ENCODE measurements at regions not wholly inside any gene's neighbourhood (a gene's known extent, or its start where the extent isn't known, plus 50 kb on each side); places are given as distances from the start of the nearest gene placed in this dataset.
"Not testable (repeated sequence)": the region's sequence is repeated elsewhere in the genome, so short reads cannot be mapped to it uniquely, and the experiment has no call there.

DNA sequence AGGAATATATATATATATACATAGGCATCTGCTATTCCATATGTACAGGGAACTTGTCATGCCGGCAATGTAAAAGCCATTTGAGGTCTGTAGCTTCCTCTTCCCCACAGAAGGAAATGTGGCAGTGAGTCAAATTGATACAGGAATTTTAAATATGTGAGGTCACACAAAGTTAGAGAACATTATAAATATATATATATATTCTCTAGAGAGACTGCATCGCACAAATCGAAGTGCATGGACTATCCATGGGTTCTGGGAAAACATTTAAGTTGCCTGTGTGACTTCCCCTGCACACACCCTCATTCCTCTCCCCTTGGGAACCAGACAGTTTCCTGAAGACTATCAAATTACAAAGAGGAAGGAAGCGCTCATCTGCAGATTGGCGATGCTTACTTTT lies 100.9 kb upstream of the CCDC91 start:
- peaks cover 5% of the 10 kb centered on the region for H3K4me1 Mint-ChIP-seq
- H3K9me3 Mint-ChIP-seq, result no peaks in the 10 kb centered on the region
- no peaks in the 10 kb centered on the region for H3K36me3 Mint-ChIP-seq (ENCODE audit: low read depth)
- H3K27ac Mint-ChIP-seq (ENCODE audit: unreplicated experiment), result no peak overlapping the region
- no peak overlapping the region for H3K4me3 Mint-ChIP-seq
- DNase-seq (ENCODE audit: low read depth, low spot score), result no peak
- no peaks in the 10 kb centered on the region for H3K27me3 Mint-ChIP-seq (ENCODE audit: low read depth)
- TF ChIP-seq, protein P1, sequence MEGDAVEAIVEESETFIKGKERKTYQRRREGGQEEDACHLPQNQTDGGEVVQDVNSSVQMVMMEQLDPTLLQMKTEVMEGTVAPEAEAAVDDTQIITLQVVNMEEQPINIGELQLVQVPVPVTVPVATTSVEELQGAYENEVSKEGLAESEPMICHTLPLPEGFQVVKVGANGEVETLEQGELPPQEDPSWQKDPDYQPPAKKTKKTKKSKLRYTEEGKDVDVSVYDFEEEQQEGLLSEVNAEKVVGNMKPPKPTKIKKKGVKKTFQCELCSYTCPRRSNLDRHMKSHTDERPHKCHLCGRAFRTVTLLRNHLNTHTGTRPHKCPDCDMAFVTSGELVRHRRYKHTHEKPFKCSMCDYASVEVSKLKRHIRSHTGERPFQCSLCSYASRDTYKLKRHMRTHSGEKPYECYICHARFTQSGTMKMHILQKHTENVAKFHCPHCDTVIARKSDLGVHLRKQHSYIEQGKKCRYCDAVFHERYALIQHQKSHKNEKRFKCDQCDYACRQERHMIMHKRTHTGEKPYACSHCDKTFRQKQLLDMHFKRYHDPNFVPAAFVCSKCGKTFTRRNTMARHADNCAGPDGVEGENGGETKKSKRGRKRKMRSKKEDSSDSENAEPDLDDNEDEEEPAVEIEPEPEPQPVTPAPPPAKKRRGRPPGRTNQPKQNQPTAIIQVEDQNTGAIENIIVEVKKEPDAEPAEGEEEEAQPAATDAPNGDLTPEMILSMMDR (conservative IDR thresholded peaks at IDR 0.05), result no peak

DNA sequence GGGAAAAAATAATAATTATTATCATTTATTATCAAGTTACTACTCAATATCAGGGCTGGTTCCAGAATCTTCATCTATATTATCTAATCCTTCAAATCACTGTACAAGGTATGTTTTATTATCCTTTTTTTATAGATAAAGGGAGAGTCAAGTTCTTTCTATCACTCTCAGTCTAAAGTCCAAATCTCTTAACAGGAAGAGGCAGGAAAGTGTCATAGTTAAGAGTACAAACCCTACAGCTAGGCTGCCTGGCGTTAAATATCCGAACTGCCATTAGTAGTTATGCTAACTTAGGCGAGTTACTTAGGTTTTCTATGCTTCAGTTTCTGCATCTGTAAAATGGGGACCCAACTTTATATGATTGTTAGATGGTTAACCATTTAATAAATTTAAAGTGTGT lies 99.4 kb upstream of the CCDC91 start:
- TF ChIP-seq, protein P1 (conservative IDR thresholded peaks at IDR 0.05), result no peak
- H3K4me3 Mint-ChIP-seq, result no peak overlapping the region
- H3K36me3 Mint-ChIP-seq (ENCODE audit: low read depth), result no peaks in the 10 kb centered on the region
- DNase-seq (ENCODE audit: low read depth, low spot score), result no peak
- no peaks in the 10 kb centered on the region for H3K9me3 Mint-ChIP-seq
- H3K4me1 Mint-ChIP-seq, result peaks cover 5% of the 10 kb centered on the region
- H3K27me3 Mint-ChIP-seq (ENCODE audit: low read depth), result no peaks in the 10 kb centered on the region
- no peak overlapping the region for H3K27ac Mint-ChIP-seq (ENCODE audit: unreplicated experiment)

DNA sequence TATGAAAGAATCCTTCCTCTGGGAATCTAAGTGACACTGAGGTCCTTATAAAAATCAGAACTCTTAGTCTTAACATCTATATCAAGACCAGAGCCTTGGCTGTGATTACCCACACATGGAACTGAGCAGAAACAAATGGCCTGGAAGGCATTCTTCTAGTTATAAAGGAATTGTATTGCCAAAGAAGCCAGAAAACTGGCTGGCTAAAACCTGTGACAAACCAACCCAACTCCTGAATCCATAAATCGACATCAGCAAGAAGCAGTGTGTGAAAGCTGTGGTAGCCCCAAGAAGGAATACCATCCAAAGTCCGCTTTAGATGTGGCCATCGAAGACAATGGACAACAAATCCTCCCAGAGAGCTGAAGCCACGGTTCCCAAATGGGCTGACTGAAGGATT lies 97.9 kb upstream of the CCDC91 start:
- H3K27ac Mint-ChIP-seq (ENCODE audit: unreplicated experiment), result no peak overlapping the region
- H3K4me1 Mint-ChIP-seq, result peaks cover 5% of the 10 kb centered on the region
- H3K27me3 Mint-ChIP-seq (ENCODE audit: low read depth), result no peaks in the 10 kb centered on the region
- no peak overlapping the region for H3K4me3 Mint-ChIP-seq
- no peaks in the 10 kb centered on the region for H3K9me3 Mint-ChIP-seq
- no peak for DNase-seq (ENCODE audit: low read depth, low spot score)
- TF ChIP-seq, protein P1 (conservative IDR thresholded peaks at IDR 0.05), result no peak
- no peaks in the 10 kb centered on the region for H3K36me3 Mint-ChIP-seq (ENCODE audit: low read depth)

DNA sequence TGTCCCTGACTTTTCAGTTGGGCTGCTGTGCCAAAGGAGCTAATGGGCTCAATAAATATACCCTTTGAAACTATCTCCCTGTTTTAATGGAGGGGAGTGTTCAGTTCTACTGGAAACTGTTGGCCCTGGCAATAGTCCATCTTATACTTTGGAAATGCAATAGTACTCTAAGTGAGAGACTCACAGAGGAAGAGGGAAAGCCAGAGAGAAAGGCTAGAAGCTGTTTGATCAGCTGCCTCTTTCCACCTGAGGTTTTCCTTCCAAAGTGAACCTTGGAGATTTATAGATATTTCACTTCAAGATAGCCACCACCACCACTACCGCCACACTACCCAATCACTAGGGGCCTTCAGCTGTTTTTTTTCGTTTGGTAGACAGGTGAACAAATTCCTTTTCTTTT lies 93.6 kb upstream of the CCDC91 start:
- TF ChIP-seq, protein P1 (conservative IDR thresholded peaks at IDR 0.05), result no peak
- Mint-ChIP-seq H3K27me3 (ENCODE audit: low read depth) (no peaks in the 10 kb centered on the region), H3K4me3 (no peak overlapping the region), H3K27ac (ENCODE audit: unreplicated experiment) (no peak overlapping the region), H3K4me1 (no peaks in the 10 kb centered on the region), H3K36me3 (ENCODE audit: low read depth) (no peaks in the 10 kb centered on the region), H3K9me3 (no peaks in the 10 kb centered on the region)
- no peak for DNase-seq (ENCODE audit: low read depth, low spot score)

DNA sequence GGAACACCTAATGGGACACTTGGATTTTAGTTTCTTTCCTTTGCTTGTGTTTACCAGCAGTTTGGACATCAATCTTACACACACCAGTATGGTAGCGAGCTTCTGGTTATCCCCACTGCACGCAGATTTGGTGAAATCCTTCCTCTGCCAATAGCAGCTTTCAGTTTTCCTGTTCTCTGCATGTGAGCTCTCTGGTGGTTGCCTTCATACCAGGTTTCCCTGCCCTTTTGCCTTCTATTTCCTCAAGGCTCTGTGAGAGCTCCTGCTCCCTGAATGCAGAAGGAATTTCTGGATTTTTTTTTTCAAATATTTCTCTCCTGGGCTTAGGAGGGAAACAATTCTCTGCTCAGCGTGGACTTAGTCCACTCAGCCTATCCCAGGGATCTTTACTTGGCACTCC lies 93.0 kb upstream of the CCDC91 start:
- no peaks in the 10 kb centered on the region for H3K36me3 Mint-ChIP-seq (ENCODE audit: low read depth)

DNA sequence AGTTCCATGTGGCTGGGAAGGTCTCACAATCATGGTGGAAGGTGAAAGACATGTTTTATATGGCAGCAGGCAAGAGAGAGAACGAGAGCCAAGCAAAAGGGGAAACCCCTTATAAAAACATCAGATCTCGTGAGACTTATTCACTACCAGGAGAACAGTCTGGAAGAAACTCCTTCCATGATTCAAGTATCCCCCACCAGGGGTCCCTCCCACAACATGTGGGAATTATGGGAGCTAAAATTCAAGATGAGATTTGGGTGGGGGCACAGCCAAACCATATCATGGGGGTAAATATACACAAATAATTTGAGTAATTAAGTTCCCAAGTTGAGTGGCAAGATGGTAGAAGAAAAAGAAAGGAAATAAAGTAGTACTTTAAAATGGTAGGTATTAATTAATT lies 91.0 kb upstream of the CCDC91 start:
- not testable (repeated sequence) for H3K27me3 Mint-ChIP-seq (ENCODE audit: low read depth); DNase-seq (ENCODE audit: low read depth, low spot score); H3K9me3 Mint-ChIP-seq; H3K27ac Mint-ChIP-seq (ENCODE audit: unreplicated experiment); H3K4me1 Mint-ChIP-seq; H3K4me3 Mint-ChIP-seq; H3K36me3 Mint-ChIP-seq (ENCODE audit: low read depth)

More for the DNA sequence above, 93.0 kb upstream of the CCDC91 start:
- no peaks in the 10 kb centered on the region for H3K4me1 Mint-ChIP-seq
- H3K27me3 Mint-ChIP-seq (ENCODE audit: low read depth), result no peaks in the 10 kb centered on the region
- H3K4me3 Mint-ChIP-seq, result no peak overlapping the region
- H3K27ac Mint-ChIP-seq (ENCODE audit: unreplicated experiment), result no peak overlapping the region
- TF ChIP-seq, protein P1 (conservative IDR thresholded peaks at IDR 0.05), result no peak
- DNase-seq (ENCODE audit: low read depth, low spot score), result no peak
- H3K9me3 Mint-ChIP-seq, result no peaks in the 10 kb centered on the region

Measured in neural crest cell (in vitro differentiated cells).